ENCODE measurements at regions not wholly inside any gene's neighbourhood (a gene's known extent, or its start where the extent isn't known, plus 50 kb on each side); places are given as distances from the start of the nearest gene placed in this dataset.
"Not testable (repeated sequence)": the region's sequence is repeated elsewhere in the genome, so short reads cannot be mapped to it uniquely, and the experiment has no call there.

DNA sequence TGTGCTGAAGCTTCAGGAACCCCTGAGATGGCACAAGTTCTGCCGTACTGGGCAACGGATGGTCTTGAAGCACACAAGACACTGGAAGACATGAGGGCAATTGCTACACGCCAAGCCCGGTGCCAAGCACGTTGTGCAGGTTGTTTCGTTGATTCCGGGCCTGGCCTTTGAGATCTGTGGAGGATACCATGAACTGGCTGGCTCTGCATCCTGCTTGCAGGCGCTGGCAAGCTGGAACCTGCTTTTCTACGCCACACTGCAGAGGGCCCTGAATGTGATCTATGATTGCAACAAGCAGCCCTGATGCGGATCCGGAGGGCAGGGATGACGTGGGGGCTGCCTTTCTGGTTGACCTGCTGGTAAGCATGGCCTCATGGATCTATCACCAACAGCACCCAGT, 262.5 kb upstream of the ATP10A start:
- DNase-seq (ENCODE audit: low spot score) = no peak

DNA sequence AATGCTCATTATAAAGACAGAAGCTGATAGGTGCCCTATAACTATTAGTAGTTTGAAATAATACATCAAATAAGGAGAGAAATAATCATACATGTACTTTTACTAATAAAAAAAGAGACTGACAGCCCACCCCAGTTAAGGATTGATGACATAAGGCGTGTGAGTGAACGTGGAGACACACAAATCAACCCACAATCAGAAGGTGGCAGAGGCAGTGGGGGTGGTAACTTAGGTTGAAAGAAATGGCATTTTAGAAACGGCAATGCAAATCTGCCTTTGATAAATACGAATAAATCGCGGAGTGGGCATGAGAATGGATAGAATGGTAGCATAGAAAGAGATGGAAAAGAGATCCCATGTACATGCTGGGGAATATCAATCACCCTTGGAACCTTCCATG, 256.2 kb upstream of the ATP10A start:
- no peak for DNase-seq (ENCODE audit: low spot score)

DNA sequence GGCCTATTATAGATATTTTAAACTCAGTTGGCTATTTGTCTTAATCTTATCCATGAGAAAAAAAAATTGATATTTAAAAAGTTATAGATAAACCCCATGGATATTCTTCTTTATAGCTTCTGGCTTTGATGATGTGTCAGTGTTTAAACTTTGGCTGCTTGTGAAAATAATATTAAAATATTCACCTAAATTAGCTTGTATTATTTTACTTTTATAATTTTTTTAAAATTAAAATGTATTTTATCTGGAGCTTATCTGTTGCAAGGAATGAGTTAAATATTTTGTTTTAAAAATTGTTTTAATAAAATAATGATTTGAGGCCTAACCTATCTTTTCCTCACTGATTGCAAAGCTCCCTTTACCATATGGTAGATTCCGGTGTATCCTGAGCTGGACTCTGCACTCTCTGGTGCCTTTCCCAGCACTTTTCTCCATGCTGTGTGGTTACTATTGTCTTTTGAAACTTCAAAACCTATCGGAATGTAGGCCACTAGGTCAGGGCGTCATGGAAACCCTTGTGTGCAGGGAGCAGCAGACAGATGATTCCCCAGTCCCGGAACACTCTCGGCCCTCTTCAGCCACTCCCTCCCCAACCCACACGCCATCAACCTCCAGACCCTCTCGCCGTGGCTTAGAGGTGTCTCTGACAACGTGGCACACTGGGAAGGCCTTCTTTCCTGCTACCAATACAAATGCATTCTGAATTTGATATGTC, 252.3 kb upstream of the ATP10A start:
- no peak for DNase-seq (ENCODE audit: low spot score)

DNA sequence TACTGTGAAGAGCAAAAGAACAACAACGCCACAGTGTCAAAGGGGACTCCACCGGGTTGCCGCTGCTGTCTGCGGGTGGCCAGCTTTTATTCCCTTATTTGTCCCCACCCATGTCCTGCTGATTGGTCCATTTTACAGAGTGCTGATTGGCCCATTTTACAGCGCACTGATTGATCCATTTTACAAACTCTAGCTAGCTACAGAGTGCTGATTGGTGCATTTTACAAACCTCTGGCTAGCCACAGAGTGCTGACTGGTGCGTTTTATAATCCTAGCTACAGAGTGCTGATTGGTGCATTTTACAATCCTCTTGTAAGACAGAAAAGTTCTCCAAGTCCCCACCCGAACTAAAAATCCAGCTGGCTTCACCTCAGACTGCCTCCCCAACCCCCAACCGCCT, 251.0 kb upstream of the ATP10A start:
- DNase-seq (ENCODE audit: low spot score) = not testable (repeated sequence)

DNA sequence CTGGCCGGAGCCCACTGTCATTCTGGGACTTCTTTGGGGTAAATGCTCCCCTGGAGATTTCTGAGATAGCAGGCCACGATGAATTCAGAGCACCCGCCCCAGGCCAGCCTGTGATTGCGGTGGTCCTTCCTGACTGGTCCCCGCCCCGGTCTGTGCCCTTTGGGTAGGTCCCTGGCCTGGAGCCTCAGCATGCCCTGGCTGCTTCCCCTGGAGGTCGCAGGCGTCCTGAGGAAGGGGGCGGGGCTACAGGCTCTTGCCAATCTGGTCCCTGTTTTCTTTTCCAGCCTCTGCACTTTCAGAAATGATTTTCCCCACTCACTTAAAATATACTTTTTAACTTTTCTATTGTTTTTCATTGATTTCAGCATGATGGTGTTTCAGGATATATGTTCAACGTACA, 250.2 kb upstream of the ATP10A start:
- DNase-seq (ENCODE audit: low spot score) = no peak

DNA sequence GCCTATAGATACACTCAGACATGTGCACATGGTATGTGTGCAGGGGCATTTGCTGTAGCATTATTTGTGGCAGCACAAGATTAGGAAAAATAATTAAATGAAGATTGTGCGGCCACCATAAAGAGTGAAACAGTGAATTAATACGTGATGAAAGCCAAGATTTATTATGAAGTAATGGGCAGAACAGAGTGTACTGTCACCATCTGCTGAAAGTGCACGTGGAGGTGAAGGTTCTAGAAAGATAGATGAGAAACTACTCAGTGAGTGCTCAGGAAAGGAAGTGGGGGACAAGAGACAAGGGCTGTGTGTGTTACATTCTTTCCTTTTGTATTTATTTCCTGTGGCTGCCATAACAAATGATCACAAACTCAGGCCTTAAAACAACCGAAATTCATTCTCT, 246.1 kb upstream of the ATP10A start:
- DNase-seq (ENCODE audit: low spot score) = no peak

DNA sequence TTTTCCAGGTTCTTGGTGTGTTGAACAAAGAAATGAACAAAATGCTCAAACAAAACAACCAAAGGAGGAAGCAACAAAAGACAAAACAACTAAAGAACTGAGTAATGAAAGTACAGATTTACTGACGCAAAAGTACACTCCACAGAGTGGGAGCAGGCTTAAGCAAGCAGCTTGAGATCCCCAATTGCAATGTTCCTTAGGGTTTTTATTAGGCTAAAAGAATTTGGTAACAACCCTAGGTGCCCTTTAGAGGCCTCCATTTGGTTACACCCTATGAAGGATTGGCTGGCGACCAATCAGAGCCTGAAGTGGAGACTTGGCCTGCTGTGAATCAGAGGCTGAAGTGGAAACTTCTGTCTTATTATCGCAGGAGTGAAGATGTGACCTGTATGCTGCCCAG, 243.4 kb upstream of the ATP10A start:
- no peak for DNase-seq (ENCODE audit: low spot score)

DNA sequence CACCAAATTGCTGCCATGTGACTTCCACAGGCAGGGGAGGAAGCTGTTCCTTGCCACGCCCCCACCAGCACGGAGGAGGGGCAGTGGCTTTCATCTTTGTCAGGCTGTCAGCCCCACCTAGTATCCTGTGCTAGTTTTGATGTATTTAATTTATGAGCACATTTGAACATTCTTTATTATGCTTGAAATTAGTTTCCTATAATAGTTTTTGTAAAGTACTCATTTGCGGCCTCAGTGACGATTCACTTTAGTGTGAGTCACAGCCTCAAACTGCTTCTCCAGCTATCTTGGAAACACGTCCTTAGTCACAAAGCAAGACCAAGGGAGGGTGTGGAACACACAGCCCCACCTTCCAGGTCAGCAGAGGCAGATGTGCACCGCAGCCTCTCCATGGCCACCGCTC, 239.9 kb upstream of the ATP10A start:
- DNase-seq (ENCODE audit: low spot score) = peak; percentile 64

DNA sequence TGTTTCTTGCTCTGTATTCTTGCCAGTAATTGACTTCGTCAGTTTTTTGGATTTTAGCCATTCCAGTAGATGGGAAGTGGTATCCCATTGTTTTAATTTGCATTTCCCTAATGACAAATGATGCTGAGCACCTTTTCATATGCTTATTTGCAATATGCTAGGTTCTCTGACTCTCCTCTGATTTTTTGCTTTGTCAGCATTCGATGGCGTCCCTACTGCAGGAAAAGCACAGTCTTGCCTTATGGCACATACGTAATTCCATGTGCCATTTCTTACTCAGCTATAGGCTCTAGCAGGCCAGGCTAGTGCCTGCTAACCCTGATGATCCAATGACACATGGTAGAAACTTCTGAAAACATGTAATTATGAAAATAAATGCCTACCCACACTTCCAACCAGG, 239.2 kb upstream of the ATP10A start:
- no peak for DNase-seq (ENCODE audit: low spot score)

DNA sequence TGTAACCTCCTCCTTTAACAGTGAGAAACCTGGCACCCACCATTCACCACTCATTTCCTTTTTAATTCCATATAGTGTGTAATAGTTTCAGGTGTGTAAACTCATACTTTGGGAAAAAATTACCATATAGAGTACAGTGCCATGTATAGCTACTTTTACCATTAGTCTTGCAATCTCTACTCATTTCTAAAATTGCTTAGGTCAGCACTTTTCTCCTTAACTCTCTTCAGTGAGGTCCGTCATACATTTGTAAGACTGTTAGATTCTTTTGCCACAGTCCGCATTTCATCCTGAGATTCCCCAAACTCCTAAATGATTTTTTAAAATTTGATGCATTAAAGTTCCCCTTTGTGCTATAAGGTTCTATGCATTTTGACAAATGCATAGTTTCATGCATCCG, 238.3 kb upstream of the ATP10A start:
- DNase-seq (ENCODE audit: low spot score) = no peak

DNA sequence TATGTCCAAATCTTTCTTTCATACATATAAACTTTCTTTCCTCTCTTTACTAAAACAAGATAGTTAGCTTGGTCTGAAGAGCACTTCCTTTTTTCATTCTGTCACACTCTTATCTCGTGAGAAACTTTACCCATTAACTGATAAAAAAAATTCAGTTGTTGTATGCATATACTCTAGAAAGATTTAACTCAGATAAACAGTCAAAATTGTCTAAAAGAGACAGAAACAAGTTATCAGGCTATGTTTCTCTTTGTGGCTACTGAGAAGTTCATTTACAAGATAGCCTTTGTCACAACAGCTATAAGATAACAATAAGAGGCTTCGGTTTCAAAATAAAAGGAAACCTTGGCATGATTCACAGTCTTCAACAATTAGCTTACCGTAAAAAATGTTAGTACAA, 235.7 kb upstream of the ATP10A start:
- no peak for DNase-seq (ENCODE audit: low spot score)

DNA sequence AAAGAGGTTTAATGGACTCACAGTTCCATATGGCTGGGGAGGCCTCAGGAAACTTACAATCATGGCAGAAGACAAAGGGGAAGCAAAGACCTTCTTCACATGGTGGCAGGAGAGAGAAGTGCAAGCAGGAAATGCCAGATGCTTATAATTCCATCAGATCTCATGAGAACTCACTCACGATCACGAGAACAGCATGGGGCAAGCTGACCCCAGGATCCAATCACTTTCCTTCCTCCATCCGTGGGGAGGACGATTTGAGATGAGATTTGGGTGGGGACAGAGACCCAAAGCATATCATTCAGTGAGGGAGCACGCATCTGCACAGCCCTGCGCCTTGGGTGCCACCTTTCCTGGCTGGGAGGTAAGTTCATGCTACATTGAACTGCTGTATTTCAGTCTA, 234.1 kb upstream of the ATP10A start:
- no peak for DNase-seq (ENCODE audit: low spot score)

DNA sequence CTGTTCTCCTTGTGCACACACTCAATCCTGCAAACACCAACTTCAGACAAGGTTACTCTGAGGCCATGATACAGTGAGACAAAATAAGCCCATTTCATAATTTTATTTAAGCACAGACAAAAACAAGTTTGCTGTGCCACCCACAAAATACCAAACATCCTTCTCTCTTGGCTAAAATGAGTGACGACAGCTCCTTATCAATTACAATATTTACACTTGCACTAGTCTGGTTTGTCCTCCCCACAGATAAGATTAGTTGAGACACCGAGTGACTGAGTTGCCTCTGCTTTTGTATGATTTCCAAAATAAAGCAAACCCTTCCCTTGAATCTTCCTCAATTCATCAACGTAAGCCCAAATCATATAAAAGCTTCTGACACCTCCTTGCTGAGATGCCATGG, 233.5 kb upstream of the ATP10A start:
- no peak for DNase-seq (ENCODE audit: low spot score)

DNA sequence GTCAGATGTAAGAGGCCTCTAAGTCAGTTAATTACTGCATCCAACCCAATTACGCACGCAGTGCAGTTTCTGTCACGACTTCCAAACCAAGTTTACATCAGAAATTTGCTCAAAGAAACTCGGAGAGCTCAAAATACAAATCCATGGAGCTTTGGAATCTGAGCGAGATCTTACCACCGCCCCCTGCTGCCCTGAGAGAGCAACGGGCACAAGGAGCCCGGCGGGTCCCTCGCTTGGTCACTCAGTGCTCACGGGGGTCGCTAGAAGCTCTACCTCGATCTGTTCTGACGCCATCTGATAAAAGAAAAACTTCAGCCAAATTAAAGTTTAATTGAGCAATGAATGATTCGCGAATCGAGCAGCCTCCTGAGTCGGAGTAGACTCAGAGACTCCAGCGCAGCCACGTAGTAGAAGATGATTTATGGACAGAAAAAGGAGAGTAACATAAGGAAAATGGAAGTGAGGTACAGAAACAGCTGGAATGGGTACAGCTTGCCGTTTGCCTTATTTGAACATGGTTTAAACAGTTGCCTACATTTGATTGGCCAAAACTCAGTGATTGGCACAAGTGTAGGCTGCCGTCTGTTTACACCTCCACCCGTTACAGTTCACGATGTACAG, 232.7 kb upstream of the ATP10A start:
- no peak for DNase-seq (ENCODE audit: low spot score)

DNA sequence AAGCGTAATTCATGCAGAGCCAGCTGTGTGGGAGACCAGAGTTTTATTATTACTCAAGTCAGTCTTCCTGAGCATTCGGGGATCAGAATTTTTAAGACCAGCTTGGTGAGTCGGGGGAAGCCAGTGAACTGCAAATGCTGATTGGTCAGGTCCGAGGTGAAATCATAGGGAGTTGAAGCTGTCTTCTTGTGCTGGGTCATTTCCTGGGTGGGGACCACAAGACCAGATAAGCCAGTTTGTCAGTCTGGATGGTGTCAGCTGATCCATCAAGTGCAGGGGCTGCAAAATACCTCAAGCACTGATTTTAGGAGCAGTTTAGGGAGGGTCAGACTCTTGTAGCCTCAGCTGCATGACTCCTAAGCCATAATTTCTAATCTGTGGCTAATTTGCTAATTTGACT, 228.1 kb upstream of the ATP10A start:
- no peak for DNase-seq (ENCODE audit: low spot score)

DNA sequence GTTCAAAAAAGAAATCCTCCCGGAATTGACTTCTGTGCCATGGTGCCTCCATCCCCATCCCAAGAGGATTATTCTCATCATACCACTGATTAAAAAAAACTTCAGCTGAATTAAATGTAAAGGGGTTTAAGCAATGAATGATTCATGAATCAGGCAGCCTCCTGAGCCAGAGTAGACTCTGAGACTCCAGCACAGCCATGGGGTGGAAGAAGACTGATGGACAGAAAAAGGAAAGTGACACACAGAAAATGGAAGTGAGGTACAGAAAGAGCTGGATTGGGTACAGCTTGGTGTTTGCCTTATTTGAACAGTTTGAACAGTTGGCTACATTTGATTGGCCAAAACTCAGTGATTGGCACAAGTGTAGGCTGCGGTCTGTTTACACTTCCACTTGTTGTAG, 224.8 kb upstream of the ATP10A start:
- DNase-seq (ENCODE audit: low spot score) = no peak

DNA sequence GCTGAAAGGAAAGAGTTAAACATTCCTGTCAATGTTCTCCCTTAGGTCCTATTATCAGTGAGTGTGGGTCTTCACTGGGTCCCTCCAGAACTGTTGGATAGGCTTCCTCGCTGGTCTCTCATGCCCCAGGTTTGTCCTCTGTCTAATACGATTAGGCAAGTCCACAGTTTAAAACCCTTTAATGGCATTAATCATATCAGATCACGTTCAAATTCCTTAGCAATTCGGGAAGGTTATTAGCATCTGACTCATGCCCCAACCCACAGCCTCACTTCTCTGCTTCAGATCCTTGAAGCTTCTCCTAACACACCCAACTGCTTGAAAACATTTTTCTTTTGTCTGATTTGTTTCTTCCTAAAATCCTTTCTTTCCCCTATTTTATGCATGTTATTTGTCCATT, 224.3 kb upstream of the ATP10A start:
- peak; percentile 69 for DNase-seq (ENCODE audit: low spot score)

DNA sequence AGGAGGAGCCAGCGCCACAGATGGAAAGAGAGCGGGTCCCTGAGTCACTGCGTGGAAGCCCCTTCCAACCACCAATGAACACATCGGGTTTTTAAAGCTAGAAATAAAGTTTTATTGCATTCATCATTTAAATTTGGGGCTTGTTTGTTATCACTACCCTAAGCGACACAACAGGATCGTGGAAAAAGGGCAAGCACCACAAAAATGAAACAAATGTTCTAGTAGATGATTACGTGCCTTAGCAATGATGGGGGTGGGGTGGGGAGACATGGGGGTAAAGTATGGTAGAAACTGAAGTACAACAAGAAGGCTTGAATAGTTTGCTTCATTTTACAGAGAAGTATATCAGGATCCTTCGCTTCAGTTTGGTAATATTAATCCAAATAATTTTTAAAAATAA, 221.6 kb upstream of the ATP10A start:
- no peak for DNase-seq (ENCODE audit: low spot score)

DNA sequence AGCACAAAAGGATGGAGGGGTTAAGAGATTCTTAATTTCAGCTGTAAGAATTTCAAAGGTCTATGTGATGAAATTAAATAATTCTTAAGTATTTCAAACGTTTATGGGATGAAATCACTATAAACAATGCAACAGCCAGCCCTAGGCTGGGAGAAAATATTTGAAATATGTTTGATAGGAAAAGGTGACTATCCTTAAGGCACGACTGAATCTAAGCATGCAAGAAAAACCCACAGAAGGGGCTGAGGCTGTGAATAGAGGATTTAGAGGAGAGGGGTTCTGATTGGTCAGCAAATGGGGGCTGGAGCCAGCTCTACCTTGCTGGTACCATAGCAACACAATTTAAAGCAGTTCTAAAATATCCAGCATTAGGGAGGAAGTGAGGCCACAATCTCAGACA, 220.8 kb upstream of the ATP10A start:
- no peak for DNase-seq (ENCODE audit: low spot score)

DNA sequence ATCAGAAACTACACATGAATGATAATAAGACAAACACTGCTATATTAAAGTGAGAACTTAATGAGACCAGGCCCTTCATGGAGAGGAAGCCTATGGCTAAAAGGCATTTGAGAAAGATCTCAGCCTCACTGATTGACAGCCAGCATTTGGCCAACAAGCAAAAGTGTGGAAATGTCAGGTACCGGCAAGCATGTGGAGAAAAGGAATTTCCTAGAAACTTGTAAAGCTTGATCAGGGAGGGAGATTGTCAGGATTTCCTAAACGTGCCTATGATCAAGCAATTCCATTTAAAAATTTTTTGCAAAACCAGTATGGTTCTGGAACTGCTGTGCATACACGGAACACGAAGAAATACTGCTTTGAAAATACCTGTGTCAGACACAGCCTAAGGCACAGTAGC, 220.3 kb upstream of the ATP10A start:
- no peak for DNase-seq (ENCODE audit: low spot score)

DNA sequence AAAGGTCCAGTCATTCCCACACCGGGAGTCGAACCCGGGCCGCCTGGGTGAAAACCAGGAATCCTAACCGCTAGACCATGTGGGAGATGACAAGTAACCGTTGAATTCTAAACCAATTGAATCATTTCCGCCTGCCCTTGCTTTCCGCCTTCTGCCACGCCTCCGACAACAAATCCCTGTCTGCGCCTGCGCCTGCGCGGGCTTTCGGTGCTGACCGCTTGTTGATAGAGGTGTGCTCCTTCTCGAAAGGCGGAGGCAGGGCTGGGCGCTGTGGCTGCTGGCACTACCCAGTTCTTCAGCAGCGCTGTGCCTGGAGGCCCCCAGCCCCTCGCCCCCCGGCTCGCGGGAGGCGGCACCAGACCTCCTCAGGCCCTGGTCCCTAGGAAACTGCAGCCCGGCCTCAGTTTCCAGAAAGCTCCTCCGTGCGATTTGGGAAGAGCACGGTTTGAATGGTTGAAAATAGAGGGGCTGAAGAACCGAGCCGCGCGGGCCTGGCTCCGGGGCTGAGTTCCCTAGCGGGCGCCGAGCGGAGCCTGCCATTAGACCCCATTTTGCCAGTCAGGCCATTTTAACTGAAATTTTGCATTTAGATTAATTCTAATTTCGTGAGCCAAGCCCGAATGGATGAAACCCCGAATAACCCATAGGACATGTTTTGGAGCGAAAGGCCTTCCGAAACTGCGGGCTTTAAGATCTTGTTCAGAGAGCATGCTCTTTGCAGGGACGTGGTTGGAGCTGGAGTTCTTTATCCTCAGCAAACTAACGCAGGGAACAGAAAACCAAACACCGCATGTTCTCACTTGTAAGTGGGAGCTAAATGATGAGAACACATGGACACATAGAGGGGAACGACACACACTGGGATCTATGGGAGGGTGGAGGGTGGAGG, 219.3 kb upstream of the ATP10A start:
- DNase-seq (ENCODE audit: low spot score) = peak; percentile 96

DNA sequence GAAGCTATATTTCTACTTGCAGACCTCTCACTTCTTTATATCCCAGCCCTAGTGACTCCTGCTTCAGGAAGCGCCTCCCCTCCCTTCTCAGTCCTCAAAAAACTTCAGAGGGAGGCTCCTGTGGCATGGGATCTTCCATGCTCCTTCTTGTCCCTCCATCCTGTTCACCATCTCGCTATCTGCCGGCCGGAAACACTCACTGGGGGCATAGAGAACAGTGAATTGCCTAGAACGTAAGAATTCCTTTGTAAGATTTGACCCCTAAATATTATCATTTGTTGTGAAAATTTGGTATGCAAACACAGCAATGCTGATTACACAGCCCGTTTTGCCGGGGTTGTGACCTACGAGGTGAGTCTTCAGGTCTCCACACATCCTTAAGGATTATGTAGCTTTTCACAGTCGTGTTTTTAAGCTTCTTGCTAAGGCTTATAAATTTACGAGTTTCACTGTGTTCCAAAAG, 218.7 kb upstream of the ATP10A start:
- DNase-seq (ENCODE audit: low spot score) = no peak

DNA sequence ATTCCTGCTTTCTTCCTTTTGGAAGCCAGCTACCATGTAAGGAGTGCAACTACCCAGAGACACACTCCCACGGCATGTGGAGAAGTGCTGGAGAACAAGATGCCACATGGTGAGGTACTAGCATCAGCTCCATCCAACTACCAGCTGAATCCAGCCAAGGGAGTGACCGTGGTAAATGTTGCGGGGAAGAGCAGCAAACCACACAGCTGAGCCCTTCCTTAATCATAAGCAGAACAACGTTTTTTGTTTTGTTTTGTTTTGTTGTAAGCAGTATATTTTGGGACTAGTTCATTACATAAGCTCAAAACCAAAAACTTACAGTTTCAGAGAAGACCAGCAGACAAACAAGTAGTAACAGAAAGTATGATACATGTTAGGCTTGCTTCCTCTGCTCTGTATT, 212.6 kb upstream of the ATP10A start:
- no peak for DNase-seq (ENCODE audit: low spot score)
